ENCODE measurements at regions not wholly inside any gene's neighbourhood (a gene's known extent, or its start where the extent isn't known, plus 50 kb on each side); places are given as distances from the start of the nearest gene placed in this dataset.

GRCh38 chr5:97847920-97848631 lies 665.0 kb upstream of the RIOK2 start:
- no peak overlapping the region for H3K4me3 ChIP-seq (ENCODE audit: low read length)
- H3K4me1 ChIP-seq (ENCODE audit: control insufficient read depth, insufficient read depth, low read length) = no peaks in the 10 kb centered on the region
- H3K9ac ChIP-seq (ENCODE audit: low read depth, low read length) = no peak overlapping the region
- no peaks in the 10 kb centered on the region for H3K9me3 ChIP-seq (replicated peaks; ENCODE audit: low read length)
- H3K27me3 ChIP-seq (ENCODE audit: control insufficient read depth, insufficient read depth, low read length) = no peaks in the 10 kb centered on the region
- no peaks in the 10 kb centered on the region for H3K36me3 ChIP-seq (ENCODE audit: insufficient read depth, low read length)
- H3K4me2 ChIP-seq (ENCODE audit: low read length) = no peak overlapping the region

GRCh38 chr5:97851036-97851435 lies 668.0 kb upstream of the RIOK2 start:
- Histone ChIP-seq H3K9ac (ENCODE audit: low read depth, low read length) (no peak overlapping the region), H3K27me3 (ENCODE audit: control insufficient read depth, insufficient read depth, low read length) (no peaks in the 10 kb centered on the region), H3K4me3 (ENCODE audit: low read length) (no peak overlapping the region), H3K36me3 (ENCODE audit: insufficient read depth, low read length) (no peaks in the 10 kb centered on the region), H3K4me2 (ENCODE audit: low read length) (no peak overlapping the region), H3K9me3 (replicated peaks; ENCODE audit: low read length) (no peaks in the 10 kb centered on the region), H3K4me1 (ENCODE audit: control insufficient read depth, insufficient read depth, low read length) (peaks cover 6% of the 10 kb centered on the region)

- H3K4me1 ChIP-seq (ENCODE audit: control insufficient read depth, insufficient read depth, low read length) = peaks cover 6% of the 10 kb centered on the region
- H3K9me3 ChIP-seq (replicated peaks; ENCODE audit: low read length) = no peaks in the 10 kb centered on the region
- no peaks in the 10 kb centered on the region for H3K27me3 ChIP-seq (ENCODE audit: control insufficient read depth, insufficient read depth, low read length)
- H3K4me2 ChIP-seq (ENCODE audit: low read length) = no peak overlapping the region
- H3K9ac ChIP-seq (ENCODE audit: low read depth, low read length) = no peak overlapping the region
- H3K36me3 ChIP-seq (ENCODE audit: insufficient read depth, low read length) = no peaks in the 10 kb centered on the region
- H3K4me3 ChIP-seq (ENCODE audit: low read length) = no peak overlapping the region
Observed at GRCh38 chr5:97854871-97855762, 672.1 kb upstream of the RIOK2 start.

DNA sequence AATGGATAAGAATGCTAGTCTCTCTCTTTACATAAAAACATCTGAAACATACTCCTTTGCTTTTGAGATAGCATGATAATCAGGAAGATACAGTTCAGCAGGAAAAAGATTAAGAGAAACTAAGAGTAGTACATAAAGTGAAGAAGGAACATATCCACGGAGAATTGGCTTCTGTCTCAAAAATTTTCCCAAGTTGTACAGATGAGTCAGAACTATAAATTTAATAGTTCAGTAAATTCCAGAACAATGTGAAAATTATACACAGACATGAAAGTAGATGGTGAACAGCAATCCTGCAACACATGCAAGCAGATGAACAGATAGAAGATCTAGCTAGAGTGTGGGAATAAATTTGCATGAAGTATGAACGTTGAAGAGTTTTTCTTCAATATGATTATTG lies 691.4 kb upstream of the RIOK2 start:
- Histone ChIP-seq H3K9me3 (replicated peaks; ENCODE audit: low read length) (no peaks in the 10 kb centered on the region), H3K4me3 (ENCODE audit: low read length) (no peak overlapping the region), H3K4me2 (ENCODE audit: low read length) (peak overlapping the region; percentile 46), H3K4me1 (ENCODE audit: control insufficient read depth, insufficient read depth, low read length) (peaks cover 7% of the 10 kb centered on the region), H3K36me3 (ENCODE audit: insufficient read depth, low read length) (no peaks in the 10 kb centered on the region), H3K9ac (ENCODE audit: low read depth, low read length) (no peak overlapping the region), H3K27me3 (ENCODE audit: control insufficient read depth, insufficient read depth, low read length) (no peaks in the 10 kb centered on the region)

DNA sequence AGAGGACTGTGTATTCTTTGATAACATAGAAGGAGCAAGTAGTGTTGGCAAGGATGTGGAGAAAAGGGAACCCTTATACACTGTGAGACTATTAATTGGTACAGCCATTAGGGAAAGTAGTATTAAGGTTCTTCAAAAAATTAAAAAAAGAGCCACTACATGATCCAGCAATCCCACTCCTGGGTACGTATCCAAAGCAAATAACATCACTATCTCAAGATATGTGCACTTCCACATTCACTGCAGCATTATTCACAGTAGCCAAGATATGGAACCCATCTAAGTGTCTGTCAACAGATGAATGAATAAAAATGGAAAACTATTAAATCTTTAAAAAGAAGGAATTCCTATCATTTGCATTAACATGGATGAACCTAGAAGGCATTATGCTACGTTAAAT lies 693.2 kb upstream of the RIOK2 start:
- H3K4me2 ChIP-seq (ENCODE audit: low read length) = no peak overlapping the region
- H3K27me3 ChIP-seq (ENCODE audit: control insufficient read depth, insufficient read depth, low read length) = no peaks in the 10 kb centered on the region
- no peaks in the 10 kb centered on the region for H3K9me3 ChIP-seq (replicated peaks; ENCODE audit: low read length)
- peaks cover 7% of the 10 kb centered on the region for H3K4me1 ChIP-seq (ENCODE audit: control insufficient read depth, insufficient read depth, low read length)
- no peaks in the 10 kb centered on the region for H3K36me3 ChIP-seq (ENCODE audit: insufficient read depth, low read length)
- no peak overlapping the region for H3K4me3 ChIP-seq (ENCODE audit: low read length)
- no peak overlapping the region for H3K9ac ChIP-seq (ENCODE audit: low read depth, low read length)

DNA sequence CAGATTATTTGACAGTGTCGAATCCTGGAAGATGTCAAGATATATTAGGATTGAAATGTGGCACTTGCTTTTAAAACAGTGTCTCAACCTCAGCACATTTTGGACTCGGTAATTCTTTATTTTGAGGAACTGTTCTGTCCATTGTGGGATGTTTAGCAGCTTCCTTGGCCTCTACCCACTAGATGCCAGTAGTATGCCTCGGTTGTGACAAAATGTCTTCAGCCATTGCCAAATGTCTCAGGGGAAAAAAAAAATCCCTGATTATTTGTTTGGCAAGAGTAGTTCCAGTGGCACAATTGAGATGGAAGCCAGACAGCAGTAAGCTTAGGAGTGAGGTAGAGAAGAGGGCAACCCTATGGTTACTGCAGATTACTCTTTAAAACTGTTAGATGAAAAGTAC lies 694.5 kb upstream of the RIOK2 start:
- no peak overlapping the region for H3K4me3 ChIP-seq (ENCODE audit: low read length)
- H3K9me3 ChIP-seq (replicated peaks; ENCODE audit: low read length) = no peaks in the 10 kb centered on the region
- no peaks in the 10 kb centered on the region for H3K36me3 ChIP-seq (ENCODE audit: insufficient read depth, low read length)
- H3K9ac ChIP-seq (ENCODE audit: low read depth, low read length) = no peak overlapping the region
- H3K27me3 ChIP-seq (ENCODE audit: control insufficient read depth, insufficient read depth, low read length) = no peaks in the 10 kb centered on the region
- no peak overlapping the region for H3K4me2 ChIP-seq (ENCODE audit: low read length)
- peaks cover 7% of the 10 kb centered on the region for H3K4me1 ChIP-seq (ENCODE audit: control insufficient read depth, insufficient read depth, low read length)

DNA sequence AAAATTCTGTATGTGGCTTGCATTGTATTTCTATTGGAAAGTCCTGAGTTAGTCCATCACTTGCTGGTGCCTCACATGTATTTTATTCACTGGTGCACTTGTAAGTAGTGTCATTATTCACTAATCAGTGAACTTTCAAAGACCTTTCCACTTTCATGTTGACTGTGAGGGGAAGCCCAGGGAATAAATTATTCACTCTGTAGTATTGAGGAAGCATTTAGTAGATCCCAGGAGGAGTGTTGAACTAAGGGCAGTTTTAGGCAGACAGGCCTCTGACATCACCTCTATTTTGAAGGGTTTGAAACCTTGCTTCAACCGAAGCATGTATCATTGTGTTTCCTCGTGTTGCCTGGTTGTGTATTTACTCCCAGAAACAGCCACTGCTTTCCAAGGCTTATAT lies 705.4 kb upstream of the RIOK2 start:
- Histone ChIP-seq H3K4me3 (ENCODE audit: low read length) (no peak overlapping the region), H3K9me3 (replicated peaks; ENCODE audit: low read length) (no peaks in the 10 kb centered on the region), H3K4me2 (ENCODE audit: low read length) (no peak overlapping the region), H3K36me3 (ENCODE audit: insufficient read depth, low read length) (no peaks in the 10 kb centered on the region), H3K9ac (ENCODE audit: low read depth, low read length) (no peak overlapping the region), H3K27me3 (ENCODE audit: control insufficient read depth, insufficient read depth, low read length) (no peaks in the 10 kb centered on the region), H3K4me1 (ENCODE audit: control insufficient read depth, insufficient read depth, low read length) (no peaks in the 10 kb centered on the region)

- Histone ChIP-seq H3K27me3 (ENCODE audit: control insufficient read depth, insufficient read depth, low read length) (no peaks in the 10 kb centered on the region), H3K36me3 (ENCODE audit: insufficient read depth, low read length) (no peaks in the 10 kb centered on the region), H3K9ac (ENCODE audit: low read depth, low read length) (no peak overlapping the region), H3K4me1 (ENCODE audit: control insufficient read depth, insufficient read depth, low read length) (no peaks in the 10 kb centered on the region), H3K4me3 (ENCODE audit: low read length) (no peak overlapping the region), H3K4me2 (ENCODE audit: low read length) (no peak overlapping the region), H3K9me3 (replicated peaks; ENCODE audit: low read length) (no peaks in the 10 kb centered on the region)
Observed at GRCh38 chr5:97891971-97892370, 708.9 kb upstream of the RIOK2 start.

GRCh38 chr5:97903742-97904141 lies 720.7 kb upstream of the RIOK2 start:
- H3K4me3 ChIP-seq (ENCODE audit: low read length) = no peak overlapping the region
- no peak overlapping the region for H3K9ac ChIP-seq (ENCODE audit: low read depth, low read length)
- no peaks in the 10 kb centered on the region for H3K27me3 ChIP-seq (ENCODE audit: control insufficient read depth, insufficient read depth, low read length)
- no peaks in the 10 kb centered on the region for H3K36me3 ChIP-seq (ENCODE audit: insufficient read depth, low read length)
- no peaks in the 10 kb centered on the region for H3K4me1 ChIP-seq (ENCODE audit: control insufficient read depth, insufficient read depth, low read length)
- no peak overlapping the region for H3K4me2 ChIP-seq (ENCODE audit: low read length)
- H3K9me3 ChIP-seq (replicated peaks; ENCODE audit: low read length) = no peaks in the 10 kb centered on the region

GRCh38 chr5:97906135-97906534 lies 723.1 kb upstream of the RIOK2 start:
- Histone ChIP-seq H3K4me2 (ENCODE audit: low read length) (no peak overlapping the region), H3K4me1 (ENCODE audit: control insufficient read depth, insufficient read depth, low read length) (no peaks in the 10 kb centered on the region), H3K27me3 (ENCODE audit: control insufficient read depth, insufficient read depth, low read length) (no peaks in the 10 kb centered on the region), H3K9me3 (replicated peaks; ENCODE audit: low read length) (no peaks in the 10 kb centered on the region), H3K4me3 (ENCODE audit: low read length) (no peak overlapping the region), H3K36me3 (ENCODE audit: insufficient read depth, low read length) (no peaks in the 10 kb centered on the region), H3K9ac (ENCODE audit: low read depth, low read length) (no peak overlapping the region)

DNA sequence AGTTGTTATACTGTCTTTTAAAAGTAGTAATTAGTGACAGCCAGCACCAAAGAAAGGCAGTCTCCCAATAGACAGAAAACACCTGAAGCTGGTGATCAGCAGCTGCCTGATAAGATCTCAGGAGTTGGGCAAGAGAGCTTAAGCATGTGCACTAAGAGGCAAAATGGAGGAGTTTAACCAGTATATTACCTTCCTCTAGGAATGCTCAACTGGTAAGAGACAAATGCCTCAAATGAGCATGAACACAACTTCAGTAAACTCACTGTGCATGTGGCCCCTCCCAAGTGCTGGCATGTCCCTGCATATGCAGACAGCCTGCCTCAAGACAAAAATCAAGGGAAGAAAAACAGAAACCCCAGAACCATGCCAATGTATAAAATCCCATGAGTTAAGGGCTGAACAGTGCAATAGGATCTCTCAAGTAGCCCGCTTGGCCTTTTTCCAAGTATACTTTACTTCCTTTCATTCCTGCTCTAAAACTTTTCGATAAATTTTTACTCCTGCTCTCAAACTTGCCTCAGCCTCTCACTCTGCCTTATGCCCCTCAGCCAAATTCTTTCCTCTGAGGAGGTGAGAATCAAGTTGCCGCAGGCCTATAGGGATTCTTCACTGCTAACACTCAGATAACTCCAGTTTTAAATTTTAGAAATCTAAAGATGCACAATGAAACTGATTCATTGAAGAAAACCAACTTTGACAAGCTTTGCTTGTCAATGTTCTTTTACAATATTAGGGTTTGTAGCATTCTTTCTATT lies 724.8 kb upstream of the RIOK2 start:
- no peaks in the 10 kb centered on the region for H3K36me3 ChIP-seq (ENCODE audit: insufficient read depth, low read length)
- no peaks in the 10 kb centered on the region for H3K27me3 ChIP-seq (ENCODE audit: control insufficient read depth, insufficient read depth, low read length)
- no peaks in the 10 kb centered on the region for H3K4me1 ChIP-seq (ENCODE audit: control insufficient read depth, insufficient read depth, low read length)
- H3K9me3 ChIP-seq (replicated peaks; ENCODE audit: low read length) = no peaks in the 10 kb centered on the region
- H3K9ac ChIP-seq (ENCODE audit: low read depth, low read length) = no peak overlapping the region
- no peak overlapping the region for H3K4me3 ChIP-seq (ENCODE audit: low read length)
- H3K4me2 ChIP-seq (ENCODE audit: low read length) = no peak overlapping the region
